Endothelial cell of umbilical vein (primary cell): ENCODE measurements at regions not wholly inside any gene's neighbourhood (a gene's known extent, or its start where the extent isn't known, plus 50 kb on each side); places are given as distances from the start of the nearest gene placed in this dataset.

Experiments
- BruUV-seq: library from RNA; stranded (reverse); fragments of 400-500 nt; replicated peaks from 2 replicates; lab custom pipeline; 2021; lab: Mats Ljungman, UMichigan
- CTCF ChIA-PET: fragments of 300-600, 350-600 bp; sonication (Branson Sonifier 250); formaldehyde crosslinking; loops from one replicate; lab custom pipeline; 2021; ENCODE audit warnings: antibody characterized with exemption, inconsistent platforms; lab: Charles Lee
- POLR2A ChIA-PET: fragments of 300-600, 350-600 bp; sonication (Branson Sonifier 250); formaldehyde crosslinking; loops from one replicate; lab custom pipeline; 2021; ENCODE audit warnings: antibody characterized with exemption, inconsistent platforms; lab: Charles Lee
- DNase-seq: peaks from one replicate; pipeline ENCODE4 v3.0.0-alpha.2; 2011; ENCODE audit warnings: low read depth, low spot score
- FAIRE-seq: peaks from 2 replicates; lab custom pipeline; 2011; peaks lifted over from hg19 to GRCh38; lab: Jason Lieb, UNC
- H2AFZ ChIP-seq: 2 replicates; pipeline ENCODE4 v1.6.0; 2012; ENCODE audit warnings: low read depth, low read length, control low read depth, inconsistent platforms
- H3K27ac ChIP-seq: 2 replicates; pipeline ENCODE4 v1.5.1; 2011; ENCODE audit warnings: low read depth, mild to moderate bottlenecking, control low read depth, low read length, moderate library complexity; ENCODE audit not compliant: insufficient read depth
- H3K27me3 ChIP-seq, 2 experiments: 2 replicates each; pipeline versions ENCODE4 v1.6.0 to v1.6.1; 2011; ENCODE audit warnings: low read length in 2 of 2, mixed read lengths in 1 of 2; ENCODE audit not compliant: control insufficient read depth in 2 of 2, insufficient read depth in 2 of 2
- H3K36me3 ChIP-seq, 2 experiments: 2 replicates in 1 of 2; 3 replicates in 1 of 2; pipeline ENCODE4 v1.5.1; 2011; ENCODE audit warnings: low read length in 2 of 2, mild to moderate bottlenecking in 1 of 2, moderate library complexity in 1 of 2; ENCODE audit not compliant: control insufficient read depth in 2 of 2, insufficient read depth in 2 of 2; ENCODE audit errors: extremely low read depth in 1 of 2
- H3K4me1 ChIP-seq: 3 replicates; pipeline ENCODE4 v1.5.1; 2011; ENCODE audit warnings: mild to moderate bottlenecking, low read length; ENCODE audit not compliant: control insufficient read depth, insufficient read depth; ENCODE audit errors: extremely low read depth
- H3K4me2 ChIP-seq: 2 replicates; pipeline ENCODE4 v1.6.1; 2011; ENCODE audit warnings: low read length, control low read depth, mixed read lengths; ENCODE audit not compliant: insufficient read depth
- H3K4me3 ChIP-seq, 3 experiments: fragments of 200-600 bp in 1 of 3; sonication (generic), shearing (Covaris generic) in 1 of 3; replicated peaks in 1 of 3; 2 replicates each; pipeline ENCODE4 v1.5.1; 2011 to 2016; ENCODE audit warnings: control low read depth in 3 of 3, low read length in 3 of 3, mild to moderate bottlenecking in 2 of 3, inconsistent platforms in 1 of 3, low read depth in 1 of 3, moderate library complexity in 1 of 3; ENCODE audit not compliant: insufficient read depth in 1 of 3
- H3K79me2 ChIP-seq: 2 replicates; pipeline ENCODE4 v1.6.0; 2012; ENCODE audit warnings: low read length, inconsistent platforms; ENCODE audit not compliant: control insufficient read depth, insufficient read depth
- H3K9ac ChIP-seq: replicated peaks from 2 replicates; pipeline ENCODE3; 2011; ENCODE audit warnings: low read length, control low read depth; ENCODE audit not compliant: insufficient read depth; ENCODE audit errors: extremely low read depth
- H3K9me1 ChIP-seq: replicated peaks from 3 replicates; pipeline ENCODE4 v1.6.0; 2011; ENCODE audit warnings: mild to moderate bottlenecking, low read length; ENCODE audit not compliant: control insufficient read depth, insufficient read depth; ENCODE audit errors: extremely low read depth
- H3K9me3 ChIP-seq: replicated peaks from 2 replicates; pipeline ENCODE4 v1.5.1; 2012; ENCODE audit warnings: low read length, inconsistent platforms; ENCODE audit not compliant: control insufficient read depth, insufficient read depth
- H4K20me1 ChIP-seq: replicated peaks from 2 replicates; pipeline ENCODE3; 2011; ENCODE audit warnings: mild to moderate bottlenecking, low read length; ENCODE audit not compliant: control insufficient read depth, insufficient read depth; ENCODE audit errors: extremely low read depth
- FOS ChIP-seq: IDR thresholded peaks from 2 replicates; pipeline ENCODE4 v1.6.1; 2011; ENCODE audit warnings: mild to moderate bottlenecking, low read length, moderate library complexity, borderline replicate concordance; ENCODE audit not compliant: insufficient read depth
- JUN ChIP-seq: IDR thresholded peaks from 2 replicates; pipeline ENCODE4 v1.6.1; 2011; ENCODE audit warnings: borderline replicate concordance, low read depth; ENCODE audit not compliant: insufficient read length, insufficient read depth
- MYC ChIP-seq: IDR thresholded peaks from one replicate; pipeline ENCODE4 v1.6.1; 2011; ENCODE audit warnings: mild to moderate bottlenecking, low read depth, low read length
- POLR2A ChIP-seq: IDR thresholded peaks from 2 replicates; pipeline ENCODE4 v1.6.1; 2012; ENCODE audit warnings: low read depth, mild to moderate bottlenecking, control low read depth, low read length
- POLR2AphosphoS5 ChIP-seq: IDR thresholded peaks from 2 replicates; pipeline ENCODE4 v1.6.1; 2012; ENCODE audit warnings: low read depth, mild to moderate bottlenecking, control low read depth, low read length, moderate library complexity; ENCODE audit not compliant: insufficient read depth
- dilution Hi-C: fragments of 300-500 bp; cut with MboI; formaldehyde crosslinking; loops from one replicate; pipeline ENCODE4 v1.15.0; 2019; ENCODE audit warnings: low sequenced_read_pairs; ENCODE audit not compliant: extremely low pct_ligation_motif_present
- intact Hi-C: fragments of 100-400 bp; cut with micrococcal nuclease; formaldehyde crosslinking; loops from one replicate; pipeline ENCODE4 v1.10.0; 2022
- TF ChIP-seq, protein P1 (sequence below): IDR thresholded peaks from 2 replicates; pipeline ENCODE4 v1.6.1; 2011; ENCODE audit not compliant: insufficient read depth, insufficient read length
- TF ChIP-seq, protein P2 (sequence below), 2 donors: IDR thresholded peaks; 1 replicate in 1 of 2; 2 replicates in 1 of 2; pipeline ENCODE4 v1.5.1; 2011; ENCODE audit warnings: low read length in 2 of 2, mild to moderate bottlenecking in 2 of 2, moderate library complexity in 2 of 2, control low read depth in 1 of 2, inconsistent platforms in 1 of 2, low read depth in 1 of 2; ENCODE audit not compliant: insufficient read depth in 1 of 2; ENCODE audit errors: extremely low read depth in 1 of 2

DNA sequence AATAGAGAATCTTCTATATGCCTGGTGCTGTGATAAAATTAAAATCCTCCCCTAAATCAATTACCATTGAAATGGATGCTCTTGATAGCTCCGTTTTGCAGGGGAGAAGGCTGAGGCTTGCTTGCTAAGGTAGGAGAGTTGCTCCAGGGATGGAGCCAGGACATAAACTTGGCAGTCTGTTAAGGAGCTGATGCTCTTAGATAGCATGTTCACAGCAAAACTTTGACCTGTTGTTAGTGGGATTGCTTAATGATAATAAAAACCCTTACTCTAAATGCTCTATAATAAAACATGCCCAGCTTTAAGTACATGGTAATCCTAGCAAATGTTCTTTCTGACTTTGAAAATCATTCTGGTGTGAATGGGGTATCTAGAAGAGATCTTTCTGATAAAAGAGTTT, 228.4 kb upstream of the JAG1 start:
- Histone ChIP-seq H3K27ac (no peak overlapping the region), H3K9ac (no peak overlapping the region), H3K79me2 (no peaks in the 10 kb centered on the region), H3K4me2 (no peak overlapping the region), H3K4me3 (no peak overlapping the region), H3K9me3 (no peaks in the 10 kb centered on the region), H3K36me3 (no peaks in the 10 kb centered on the region), H2AFZ (no peak overlapping the region), H3K4me1 (no peaks in the 10 kb centered on the region), H4K20me1 (no peaks in the 10 kb centered on the region), H3K9me1 (no peaks in the 10 kb centered on the region), H3K27me3 (no peaks in the 10 kb centered on the region)
- POLR2A ChIA-PET, result no interaction called here
- FAIRE-seq (no peak), DNase-seq (no peak)
- no TSS peak for BruUV-seq
- TF ChIP-seq POLR2AphosphoS5 (no peak), FOS (no peak), MYC (no peak), POLR2A (no peak), JUN (no peak)
- TF ChIP-seq, protein P1, sequence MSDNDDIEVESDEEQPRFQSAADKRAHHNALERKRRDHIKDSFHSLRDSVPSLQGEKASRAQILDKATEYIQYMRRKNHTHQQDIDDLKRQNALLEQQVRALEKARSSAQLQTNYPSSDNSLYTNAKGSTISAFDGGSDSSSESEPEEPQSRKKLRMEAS, result no peak
- TF ChIP-seq, protein P2, sequence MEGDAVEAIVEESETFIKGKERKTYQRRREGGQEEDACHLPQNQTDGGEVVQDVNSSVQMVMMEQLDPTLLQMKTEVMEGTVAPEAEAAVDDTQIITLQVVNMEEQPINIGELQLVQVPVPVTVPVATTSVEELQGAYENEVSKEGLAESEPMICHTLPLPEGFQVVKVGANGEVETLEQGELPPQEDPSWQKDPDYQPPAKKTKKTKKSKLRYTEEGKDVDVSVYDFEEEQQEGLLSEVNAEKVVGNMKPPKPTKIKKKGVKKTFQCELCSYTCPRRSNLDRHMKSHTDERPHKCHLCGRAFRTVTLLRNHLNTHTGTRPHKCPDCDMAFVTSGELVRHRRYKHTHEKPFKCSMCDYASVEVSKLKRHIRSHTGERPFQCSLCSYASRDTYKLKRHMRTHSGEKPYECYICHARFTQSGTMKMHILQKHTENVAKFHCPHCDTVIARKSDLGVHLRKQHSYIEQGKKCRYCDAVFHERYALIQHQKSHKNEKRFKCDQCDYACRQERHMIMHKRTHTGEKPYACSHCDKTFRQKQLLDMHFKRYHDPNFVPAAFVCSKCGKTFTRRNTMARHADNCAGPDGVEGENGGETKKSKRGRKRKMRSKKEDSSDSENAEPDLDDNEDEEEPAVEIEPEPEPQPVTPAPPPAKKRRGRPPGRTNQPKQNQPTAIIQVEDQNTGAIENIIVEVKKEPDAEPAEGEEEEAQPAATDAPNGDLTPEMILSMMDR (IDR thresholded peaks at IDR 0.05; ENCODE audit: extremely low read depth in 1 of 2, insufficient read depth in 1 of 2, low read depth in 1 of 2, low read length in 2 of 2), result no peak
- CTCF ChIA-PET, result interaction anchor here (1.1 to 1.4 kb wide), 4 partner anchors 11 to 60 kb away, joined by 3 to 4 read pairs (median 3); no protein-coding TSS in a partner anchor
- dilution Hi-C loops, result no loop called here
- intact Hi-C loops, result no loop called here
